SK-N-SH (cell line): ENCODE measurements at regions not wholly inside any gene's neighbourhood (a gene's known extent, or its start where the extent isn't known, plus 50 kb on each side); places are given as distances from the start of the nearest gene placed in this dataset.
A peak's percentile ranks its signal among the peaks of the same experiment; 100 is the strongest.

ENCODE experiments used
- CTCF ChIA-PET: fragments of 300-600, 350-600 bp; formaldehyde crosslinking; extraction: SDS; loops from one replicate; lab custom pipeline; 2021; lab: Yijun Ruan, JAX
- POLR2A ChIA-PET: fragments of 350-600 bp; sonication (Branson Sonifier 250); formaldehyde crosslinking; extraction: SDS; loops from one replicate; lab custom pipeline; 2020; ENCODE audit warnings: antibody characterized with exemption, inconsistent platforms; lab: Yijun Ruan, JAX
- DNase-seq: peaks from one replicate; pipeline ENCODE4 v3.0.0; 2012
- H2AFZ ChIP-seq: fragments of 200-600 bp; sonication (generic); 2 replicates; pipeline ENCODE4 v1.8.1; 2016; ENCODE audit warnings: antibody characterized with exemption, mild to moderate bottlenecking, low read depth
- H3F3A ChIP-seq: fragments of 200-600 bp; sonication (generic); replicated peaks from 2 replicates; pipeline ENCODE3; 2016; ENCODE audit warnings: antibody characterized with exemption, mild to moderate bottlenecking; ENCODE audit not compliant: insufficient read depth
- H3K27ac ChIP-seq, 2 experiments: fragments of 200-500 bp in 1 of 2; fragments of 200-600 bp in 1 of 2; sonication (Bioruptor generic) in 1 of 2; sonication (generic), shearing (Covaris generic) in 1 of 2; 2 replicates each; pipeline versions ENCODE4 v1.5.1 to v1.6.1; 2014 to 2016; ENCODE audit warnings: low read depth in 2 of 2, inconsistent platforms in 1 of 2, low read length in 1 of 2, mild to moderate bottlenecking in 1 of 2, mixed read lengths in 1 of 2
- H3K27me3 ChIP-seq: fragments of 200-600 bp; sonication (generic), shearing (Covaris generic); 2 replicates; pipeline ENCODE4 v1.6.1; 2016; ENCODE audit warnings: mixed run types; ENCODE audit not compliant: insufficient read depth
- H3K36me3 ChIP-seq, 2 experiments: fragments of 200-500 bp in 1 of 2; fragments of 200-600 bp in 1 of 2; sonication (Bioruptor generic) in 1 of 2; sonication (generic) in 1 of 2; replicated peaks in 1 of 2; 2 replicates each; pipeline versions ENCODE3 to v1.5.1; 2014 to 2016; ENCODE audit warnings: low read length in 1 of 2, mild to moderate bottlenecking in 1 of 2; ENCODE audit not compliant: insufficient read depth in 2 of 2, control insufficient read depth in 1 of 2
- H3K4me1 ChIP-seq, 2 experiments: fragments of 200-500 bp in 1 of 2; fragments of 200-600 bp in 1 of 2; sonication (Bioruptor generic) in 1 of 2; sonication (generic), shearing (Covaris generic) in 1 of 2; 2 replicates each; pipeline versions ENCODE4 v1.5.1 to v1.6.1; 2014 to 2016; ENCODE audit warnings: low read depth in 1 of 2, low read length in 1 of 2, mixed run types in 1 of 2; ENCODE audit not compliant: insufficient read depth in 2 of 2, control insufficient read depth in 1 of 2
- H3K4me2 ChIP-seq: fragments of 200-600 bp; sonication (generic), shearing (Covaris generic); 2 replicates; pipeline ENCODE4 v1.6.1; 2017; ENCODE audit warnings: mixed run types
- H3K4me3 ChIP-seq, 2 experiments: fragments of 200-500 bp in 1 of 2; fragments of 200-600 bp in 1 of 2; sonication (Bioruptor generic) in 1 of 2; sonication (generic), shearing (Covaris generic) in 1 of 2; 2 replicates each; pipeline versions ENCODE4 v1.5.1 to v1.8.1; 2014 to 2016; ENCODE audit warnings: low read depth in 2 of 2, inconsistent platforms in 1 of 2, low read length in 1 of 2, mild to moderate bottlenecking in 1 of 2, mixed read lengths in 1 of 2, moderate library complexity in 1 of 2
- H3K79me2 ChIP-seq: fragments of 200-600 bp; sonication (generic); 2 replicates; pipeline ENCODE4 v1.8.1; 2017; ENCODE audit warnings: mild to moderate bottlenecking; ENCODE audit not compliant: insufficient read depth
- H3K9ac ChIP-seq: fragments of 200-600 bp; sonication (generic); 2 replicates; pipeline ENCODE4 v1.6.1; 2017; ENCODE audit warnings: mixed run types
- H3K9me2 ChIP-seq: fragments of 200-600 bp; sonication (generic); 2 replicates; pipeline ENCODE4 v1.6.1; 2017; ENCODE audit warnings: mixed run types
- H3K9me3 ChIP-seq: fragments of 200-600 bp; sonication (generic); 2 replicates; pipeline ENCODE4 v1.6.1; 2017; ENCODE audit warnings: mixed run types, mild to moderate bottlenecking, moderate library complexity
- H4K20me1 ChIP-seq: fragments of 200-600 bp; sonication (generic); 2 replicates; pipeline ENCODE4 v1.6.1; 2017; ENCODE audit warnings: mild to moderate bottlenecking, mixed run types; ENCODE audit not compliant: insufficient read depth
- CTCF ChIP-seq: fragments of 200-600 bp; sonication (generic); IDR thresholded peaks from 2 replicates; pipeline ENCODE4 v1.6.1; 2017; ENCODE audit warnings: antibody characterized with exemption, mild to moderate bottlenecking, moderate library complexity
- EP300 ChIP-seq, 2 experiments: IDR thresholded peaks; 2 replicates each; pipeline versions ENCODE4 v1.4.0 to v1.6.1; 2012; ENCODE audit warnings: borderline replicate concordance in 1 of 2, low read depth in 1 of 2, low read length in 1 of 2
- FOXJ3 ChIP-seq: sonication (generic); formaldehyde crosslinking; IDR thresholded peaks from 2 replicates; pipeline ENCODE4 v1.5.1; 2020; ENCODE audit warnings: mild to moderate bottlenecking, missing genetic modification reagents
- GABPA ChIP-seq: IDR thresholded peaks from 2 replicates; pipeline ENCODE4 v1.4.0; 2012; ENCODE audit warnings: low read depth, mild to moderate bottlenecking
- GATA2 ChIP-seq: sonication (generic); formaldehyde crosslinking; IDR thresholded peaks from 2 replicates; pipeline ENCODE4 v1.5.0; 2020; ENCODE audit warnings: mild to moderate bottlenecking, missing genetic modification reagents
- IRF3 ChIP-seq: fragments of 150-350 bp; IDR thresholded peaks from 2 replicates; pipeline ENCODE4 v1.6.1; 2016; ENCODE audit warnings: mild to moderate bottlenecking, low read depth, low read length
- MEF2A ChIP-seq: IDR thresholded peaks from 2 replicates; pipeline ENCODE4 v1.4.0; 2012; ENCODE audit warnings: low read depth, borderline replicate concordance
- MXI1 ChIP-seq: IDR thresholded peaks from 2 replicates; pipeline ENCODE4 v1.6.1; 2012; ENCODE audit warnings: mild to moderate bottlenecking, low read depth, low read length, improper control_type of control experiment
- NFIC ChIP-seq: IDR thresholded peaks from 2 replicates; pipeline ENCODE4 v1.4.0; 2012; ENCODE audit warnings: borderline replicate concordance
- RCOR1 ChIP-seq: fragments of 150-350 bp; IDR thresholded peaks from 2 replicates; pipeline ENCODE4 v1.6.1; 2017; ENCODE audit warnings: antibody characterized with exemption, low read length
- REST ChIP-seq: IDR thresholded peaks from 2 replicates; pipeline ENCODE4 v1.6.1; 2012; ENCODE audit warnings: mild to moderate bottlenecking, low read depth, low read length, moderate library complexity
- RFX5 ChIP-seq: IDR thresholded peaks from 2 replicates; pipeline ENCODE4 v1.6.1; 2012; ENCODE audit warnings: mild to moderate bottlenecking, improper control_type of control experiment, low read length
- USF1 ChIP-seq: IDR thresholded peaks from 2 replicates; pipeline ENCODE4 v1.4.0; 2012; ENCODE audit warnings: low read depth, borderline replicate concordance
- USF2 ChIP-seq: fragments of 150-350 bp; IDR thresholded peaks from 2 replicates; pipeline ENCODE4 v1.6.1; 2017; ENCODE audit warnings: antibody characterized with exemption, low read length, low read depth, borderline replicate concordance
- ZBTB33 ChIP-seq: IDR thresholded peaks from 2 replicates; pipeline ENCODE4 v1.4.0; 2012; ENCODE audit warnings: low read depth, borderline replicate concordance
- WGBS: methylation state at CpG from one replicate; pipeline ENCODE4 v1.1.6; 2017; ENCODE audit warnings: low lambda C conversion rate; 5-methylcytosine and 5-hydroxymethylcytosine counted together

- POLR2A ChIA-PET: no interaction called here
- Histone ChIP-seq H3K4me2 (no peak overlapping the region), H3K4me1 (peaks cover 0 to 6% of the 10 kb centered on the region in 2 experiments; a peak in 1 of 4 replicates), H3K9me2 (no peaks in the 10 kb centered on the region), H2AFZ (no peak overlapping the region), H3F3A (no peaks in the 10 kb centered on the region), H3K27me3 (no peaks in the 10 kb centered on the region), H3K9ac (no peak overlapping the region), H3K27ac (peak overlapping the region in 1 of 2 experiments; percentile 44; a peak in 2 of 4 replicates), H4K20me1 (no peaks in the 10 kb centered on the region), H3K4me3 (no peak overlapping the region), H3K79me2 (no peaks in the 10 kb centered on the region), H3K36me3 (no peaks in the 10 kb centered on the region), H3K9me3 (no peaks in the 10 kb centered on the region)
- CTCF ChIA-PET: no interaction called here
- no peak for TF ChIP-seq USF1
- TF ChIP-seq FOXJ3 (CRISPR knock-in tag): no peak
- TF ChIP-seq USF2: no peak
- TF ChIP-seq RCOR1: no peak
- peak in 1 of 2 experiments; percentile 36; a peak in 1 of 4 replicates for TF ChIP-seq EP300 (IDR thresholded peaks at IDR 0.05; ENCODE audit: borderline replicate concordance in 1 of 2, low read depth in 1 of 2, low read length in 1 of 2)
- no peak for TF ChIP-seq MEF2A
- peak; percentile 19; the same call in 1 of the 2 replicates for TF ChIP-seq GATA2 (CRISPR knock-in tag)
- no peak for TF ChIP-seq IRF3
- no peak for TF ChIP-seq ZBTB33
- no peak for TF ChIP-seq NFIC
- no peak for TF ChIP-seq RFX5
- no peak for TF ChIP-seq CTCF
- no peak for TF ChIP-seq MXI1
- TF ChIP-seq REST: no peak
- TF ChIP-seq GABPA: no peak
- WGBS: 88% methylated on average over 1 of the region's 1 CpG
- DNase-seq: peak; percentile 12
Observed at GRCh38 chr4:17126321-17126966, 228.0 kb upstream of the LDB2 start.
